OCI-LY7 (cell line): ENCODE measurements at regions not wholly inside any gene's neighbourhood (a gene's known extent, or its start where the extent isn't known, plus 50 kb on each side); places are given as distances from the start of the nearest gene placed in this dataset.

ENCODE experiments used
- BruUV-seq: library from RNA; stranded (reverse); fragments of 400-500 nt; replicated peaks from 2 replicates; lab custom pipeline; 2021; lab: Mats Ljungman, UMichigan
- CTCF ChIA-PET: fragments of 300-600 bp; sonication (Branson Sonifier 250); formaldehyde crosslinking; loops from one replicate; lab custom pipeline; 2022; ENCODE audit warnings: antibody characterized with exemption; ENCODE audit not compliant: unreplicated experiment; lab: Charles Lee
- POLR2A ChIA-PET: fragments of 300-600 bp; sonication (Branson Sonifier 250); formaldehyde crosslinking; loops from one replicate; lab custom pipeline; 2022; ENCODE audit warnings: antibody characterized with exemption; lab: Charles Lee
- DNase-seq: peaks from one replicate; pipeline ENCODE4 v3.0.0-alpha.2; 2015; ENCODE audit warnings: low spot score
- H2AFZ ChIP-seq: fragments of 200-600 bp; sonication (generic), shearing (Covaris generic); 2 replicates; pipeline ENCODE4 v1.6.1; 2014; ENCODE audit warnings: mild to moderate bottlenecking, antibody characterized with exemption, low read length, moderate library complexity
- H3K27ac ChIP-seq: fragments of 200-600 bp; sonication (generic); 2 replicates; pipeline ENCODE4 v1.5.1; 2014; ENCODE audit warnings: mixed run types, low read depth, mild to moderate bottlenecking, moderate library complexity, low read length, inconsistent platforms; ENCODE audit not compliant: poor library complexity, severe bottlenecking
- H3K36me3 ChIP-seq: fragments of 200-600 bp; sonication (generic); 2 replicates; pipeline ENCODE4 v1.6.1; 2014; ENCODE audit warnings: mild to moderate bottlenecking, antibody characterized with exemption, low read length, moderate library complexity, mixed read lengths; ENCODE audit not compliant: insufficient read depth
- H3K4me1 ChIP-seq: fragments of 200-600 bp; sonication (generic); 2 replicates; pipeline ENCODE4 v1.5.1; 2014; ENCODE audit warnings: mild to moderate bottlenecking, low read length; ENCODE audit not compliant: insufficient read depth, poor library complexity, severe bottlenecking
- H3K4me2 ChIP-seq: fragments of 200-600 bp; sonication (generic); 2 replicates; pipeline ENCODE4 v1.6.1; 2014; ENCODE audit warnings: mild to moderate bottlenecking, low read length
- H3K4me3 ChIP-seq: fragments of 200-600 bp; sonication (generic); 2 replicates; pipeline ENCODE4 v1.5.1; 2014; ENCODE audit warnings: mild to moderate bottlenecking, low read depth, low read length; ENCODE audit not compliant: poor library complexity, severe bottlenecking
- H3K79me2 ChIP-seq: fragments of 200-600 bp; sonication (generic); 2 replicates; pipeline ENCODE4 v1.6.1; 2016; ENCODE audit warnings: low read depth, mild to moderate bottlenecking, low read length, moderate library complexity, mixed read lengths; ENCODE audit not compliant: insufficient read depth
- H3K9me2 ChIP-seq: fragments of 200-600 bp; sonication (generic); 2 replicates; pipeline ENCODE4 v1.6.1; 2016; ENCODE audit warnings: mild to moderate bottlenecking, low read length, mixed read lengths; ENCODE audit not compliant: insufficient read depth
- H3K9me3 ChIP-seq: fragments of 200-600 bp; sonication (generic); 2 replicates; pipeline ENCODE4 v1.6.1; 2014; ENCODE audit warnings: mild to moderate bottlenecking, mixed run types, low read length, mixed read lengths
- H4K20me1 ChIP-seq: fragments of 200-600 bp; sonication (generic); 2 replicates; pipeline ENCODE4 v1.6.1; 2014; ENCODE audit warnings: mild to moderate bottlenecking, antibody characterized with exemption, low read length, moderate library complexity, mixed read lengths; ENCODE audit not compliant: insufficient read depth
- EZH2phosphoT487 ChIP-seq: fragments of 200-600 bp; sonication (generic); IDR thresholded peaks from 2 replicates; pipeline ENCODE4 v1.6.1; 2018; ENCODE audit warnings: low read depth, borderline replicate concordance, mild to moderate bottlenecking, mixed run types, antibody characterized with exemption, low read length, moderate library complexity, mixed read lengths
- intact Hi-C: fragments of 100-400 bp; cut with micrococcal nuclease; formaldehyde crosslinking; loops from one replicate; pipeline ENCODE4 v1.10.0; 2022; ENCODE audit not compliant: unreplicated experiment
- TF ChIP-seq, protein P1 (sequence below): fragments of 200-600 bp; sonication (generic); conservative IDR thresholded peaks from 2 replicates; pipeline ENCODE4 v1.5.1; 2014; ENCODE audit warnings: mild to moderate bottlenecking, antibody characterized with exemption, low read length, moderate library complexity, mixed read lengths

DNA sequence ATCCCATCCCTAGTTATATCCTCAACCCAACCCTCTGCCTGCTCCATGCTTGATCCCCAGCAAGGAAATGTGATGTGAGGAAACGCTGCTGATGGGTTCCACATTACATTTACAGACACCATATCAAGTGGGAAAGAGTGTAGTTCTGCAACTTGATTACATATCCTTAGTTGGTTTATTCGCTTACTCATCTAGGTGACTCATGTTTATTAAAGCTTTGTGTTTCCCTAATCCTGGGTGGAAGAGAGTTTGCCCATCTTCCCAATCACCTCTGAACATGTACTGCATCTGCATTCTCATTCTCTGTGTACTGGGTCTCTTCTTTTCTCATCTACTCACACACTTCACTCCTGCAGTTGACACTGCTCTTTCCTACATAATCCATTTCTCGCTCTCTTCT is 91.7 kb upstream of the PDZRN3 start:
- ChIA-PET CTCF (no interaction called here), POLR2A (no interaction called here)
- intact Hi-C loops, result no loop called here
- Histone ChIP-seq H3K4me2 (no peak overlapping the region), H2AFZ (no peak overlapping the region), H3K4me1 (no peaks in the 10 kb centered on the region), H4K20me1 (no peaks in the 10 kb centered on the region), H3K9me3 (no peaks in the 10 kb centered on the region), H3K4me3 (no peak overlapping the region), H3K79me2 (no peaks in the 10 kb centered on the region), H3K9me2 (no peaks in the 10 kb centered on the region), H3K36me3 (no peaks in the 10 kb centered on the region), H3K27ac (no peak overlapping the region)
- no peak for DNase-seq
- TF ChIP-seq, protein P1, sequence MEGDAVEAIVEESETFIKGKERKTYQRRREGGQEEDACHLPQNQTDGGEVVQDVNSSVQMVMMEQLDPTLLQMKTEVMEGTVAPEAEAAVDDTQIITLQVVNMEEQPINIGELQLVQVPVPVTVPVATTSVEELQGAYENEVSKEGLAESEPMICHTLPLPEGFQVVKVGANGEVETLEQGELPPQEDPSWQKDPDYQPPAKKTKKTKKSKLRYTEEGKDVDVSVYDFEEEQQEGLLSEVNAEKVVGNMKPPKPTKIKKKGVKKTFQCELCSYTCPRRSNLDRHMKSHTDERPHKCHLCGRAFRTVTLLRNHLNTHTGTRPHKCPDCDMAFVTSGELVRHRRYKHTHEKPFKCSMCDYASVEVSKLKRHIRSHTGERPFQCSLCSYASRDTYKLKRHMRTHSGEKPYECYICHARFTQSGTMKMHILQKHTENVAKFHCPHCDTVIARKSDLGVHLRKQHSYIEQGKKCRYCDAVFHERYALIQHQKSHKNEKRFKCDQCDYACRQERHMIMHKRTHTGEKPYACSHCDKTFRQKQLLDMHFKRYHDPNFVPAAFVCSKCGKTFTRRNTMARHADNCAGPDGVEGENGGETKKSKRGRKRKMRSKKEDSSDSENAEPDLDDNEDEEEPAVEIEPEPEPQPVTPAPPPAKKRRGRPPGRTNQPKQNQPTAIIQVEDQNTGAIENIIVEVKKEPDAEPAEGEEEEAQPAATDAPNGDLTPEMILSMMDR, result no peak
- TF ChIP-seq EZH2phosphoT487, result no peak
- BruUV-seq, result no TSS peak

DNA sequence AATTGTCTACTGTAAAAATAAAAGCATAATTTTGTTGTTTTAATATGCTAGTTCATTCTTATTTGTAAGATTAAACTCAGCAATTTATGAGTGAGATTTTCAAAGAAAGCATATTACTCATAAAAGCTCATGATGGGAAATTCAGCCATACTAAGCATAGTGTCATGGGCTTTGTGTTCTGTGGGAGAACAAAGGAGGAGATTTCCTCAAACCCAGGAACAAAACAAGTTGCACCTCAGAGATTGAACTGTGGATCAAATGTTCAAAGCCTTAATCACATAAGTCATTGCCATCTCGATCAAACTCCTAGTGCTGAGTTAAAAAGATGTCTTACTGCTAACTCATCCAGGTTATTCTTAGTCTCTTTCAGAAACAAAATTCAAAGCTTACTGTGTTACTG is 85.6 kb upstream of the PDZRN3 start:
- ChIA-PET CTCF (no interaction called here), POLR2A (interaction anchor here (0.6 to 1.4 kb wide), 3 partner anchors 10 to 571 kb away, joined by 4 to 5 read pairs (median 4); no protein-coding TSS in a partner anchor)
- no peak overlapping the region for H3K27ac ChIP-seq
- H3K79me2 ChIP-seq, result no peaks in the 10 kb centered on the region
- no TSS peak for BruUV-seq
- H2AFZ ChIP-seq, result no peak overlapping the region
- no peak overlapping the region for H3K4me3 ChIP-seq
- no peak overlapping the region for H3K4me2 ChIP-seq
- intact Hi-C loops, result no loop called here
- H3K36me3 ChIP-seq, result no peaks in the 10 kb centered on the region
- no peaks in the 10 kb centered on the region for H3K9me2 ChIP-seq
- DNase-seq, result no peak
- H3K9me3 ChIP-seq, result no peaks in the 10 kb centered on the region
- H4K20me1 ChIP-seq, result no peaks in the 10 kb centered on the region
- TF ChIP-seq EZH2phosphoT487, result no peak
- TF ChIP-seq, protein P1, result no peak
- H3K4me1 ChIP-seq, result no peaks in the 10 kb centered on the region

DNA sequence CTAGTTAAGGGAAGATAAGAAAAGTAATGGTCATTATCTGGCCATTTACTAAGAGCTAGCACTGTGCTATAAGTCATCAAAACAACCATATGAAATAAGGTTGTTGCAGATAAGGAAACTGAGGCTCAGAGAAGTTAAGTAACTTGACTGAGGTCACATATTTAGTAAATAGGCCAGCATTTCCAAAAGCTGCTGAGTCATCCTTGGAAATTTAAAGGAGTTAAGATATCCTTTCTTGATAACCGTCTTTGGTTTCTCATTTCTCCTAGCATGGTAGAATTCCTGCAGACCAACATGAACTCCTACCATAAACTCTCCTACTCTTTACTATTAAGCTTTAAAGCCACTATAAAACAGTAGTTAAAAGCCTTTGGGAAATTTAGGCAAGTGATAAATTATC is 85.0 kb upstream of the PDZRN3 start:
- no peaks in the 10 kb centered on the region for H3K4me1 ChIP-seq
- H3K4me3 ChIP-seq, result no peak overlapping the region
- no peak for DNase-seq
- TF ChIP-seq EZH2phosphoT487, result no peak
- TF ChIP-seq, protein P1, result no peak
- CTCF ChIA-PET, result no interaction called here
- BruUV-seq, result no TSS peak
- no peak overlapping the region for H3K4me2 ChIP-seq
- no peaks in the 10 kb centered on the region for H3K9me3 ChIP-seq
- no peaks in the 10 kb centered on the region for H3K36me3 ChIP-seq
- intact Hi-C loops, result no loop called here
- no peaks in the 10 kb centered on the region for H4K20me1 ChIP-seq
- H3K79me2 ChIP-seq, result no peaks in the 10 kb centered on the region
- no peak overlapping the region for H3K27ac ChIP-seq
- no peak overlapping the region for H2AFZ ChIP-seq
- POLR2A ChIA-PET, result interaction anchor here (0.6 to 1.4 kb wide), 4 partner anchors 9 to 571 kb away, joined by 4 to 6 read pairs (median 4); no protein-coding TSS in a partner anchor
- H3K9me2 ChIP-seq, result no peaks in the 10 kb centered on the region
